ELR (cell line): ENCODE measurements at regions not wholly inside any gene's neighbourhood (a gene's known extent, or its start where the extent isn't known, plus 50 kb on each side); places are given as distances from the start of the nearest gene placed in this dataset.

Experiments
- DNase-seq: peaks from one replicate; pipeline ENCODE4 v3.0.0-alpha.2; 2015; ENCODE audit warnings: low read depth

DNA sequence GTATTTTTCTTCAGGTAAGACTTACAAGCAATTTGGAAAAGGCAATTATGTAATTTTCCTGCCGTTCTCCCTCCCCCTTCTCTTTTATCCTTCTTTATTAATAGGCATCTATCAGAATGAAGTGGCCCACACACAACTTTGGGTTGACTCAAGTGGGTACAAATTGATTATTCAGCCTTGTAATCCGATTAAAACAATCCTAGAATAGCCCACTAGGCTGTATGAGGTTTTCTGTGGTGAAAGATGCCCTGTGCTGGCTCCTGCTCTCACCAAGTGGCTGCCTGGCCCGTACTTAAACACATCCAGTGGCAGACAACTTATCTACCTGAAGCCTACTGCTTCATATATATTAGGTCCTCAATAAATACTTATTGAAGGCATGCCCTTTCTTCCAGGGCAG is 177.3 kb upstream of the C9orf72 start:
- DNase-seq: no peak

DNA sequence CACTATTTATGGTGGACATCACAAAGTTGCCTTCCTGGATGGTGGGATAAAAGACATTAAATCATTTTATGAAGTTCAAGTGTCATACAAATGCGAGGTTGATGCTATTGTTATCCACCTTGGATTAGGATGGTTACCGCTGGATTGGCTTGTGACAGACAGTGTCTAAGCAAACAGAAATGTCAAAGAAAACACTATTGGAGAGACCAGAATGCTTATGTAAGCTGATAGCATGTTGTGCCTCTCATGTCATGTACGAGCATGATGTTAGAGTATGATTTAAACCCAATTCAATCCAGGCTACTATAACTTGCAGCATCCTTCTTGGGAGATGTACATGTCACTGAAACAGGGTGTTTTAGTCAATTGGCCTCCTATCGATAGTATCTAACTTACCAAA is 178.8 kb upstream of the C9orf72 start:
- DNase-seq: no peak

DNA sequence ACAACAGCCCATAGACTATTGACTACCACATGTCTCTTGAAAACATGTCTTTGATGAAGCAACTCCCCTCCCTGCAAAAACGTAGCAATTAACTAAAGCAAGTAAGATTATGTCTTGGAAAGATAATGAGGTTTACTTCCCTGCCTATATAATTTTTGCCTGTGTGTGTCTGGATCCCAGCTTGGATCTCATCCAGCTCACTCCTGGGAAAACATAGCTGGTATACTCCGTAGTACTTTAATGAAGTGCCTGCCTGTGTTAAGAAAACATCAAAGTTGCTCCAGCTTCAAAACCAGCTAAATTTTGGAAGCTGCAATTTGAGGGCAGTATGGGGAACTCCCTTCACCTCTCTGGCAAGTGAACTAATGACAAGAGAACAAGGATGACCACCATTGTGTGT is 182.6 kb upstream of the C9orf72 start:
- no peak for DNase-seq

DNA sequence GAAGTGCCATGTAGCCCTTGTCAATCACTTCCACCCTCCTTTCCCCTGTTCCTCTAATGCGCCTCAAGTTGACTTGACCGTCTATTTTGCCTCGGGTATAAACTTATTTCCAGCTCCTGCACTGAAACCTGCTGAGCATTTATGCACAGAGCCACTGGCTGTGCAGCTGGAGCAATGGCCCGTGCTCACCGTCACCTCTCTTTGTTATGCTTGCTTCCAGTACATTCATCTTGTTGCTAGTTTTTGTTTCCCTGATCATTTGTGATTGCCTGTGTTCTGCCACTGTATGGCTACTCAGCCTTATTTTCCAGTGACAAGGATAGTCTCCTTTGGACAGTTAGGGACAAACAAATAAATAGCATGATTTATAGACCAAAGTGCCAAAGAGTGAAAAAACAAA is 183.1 kb upstream of the C9orf72 start:
- DNase-seq: no peak

DNA sequence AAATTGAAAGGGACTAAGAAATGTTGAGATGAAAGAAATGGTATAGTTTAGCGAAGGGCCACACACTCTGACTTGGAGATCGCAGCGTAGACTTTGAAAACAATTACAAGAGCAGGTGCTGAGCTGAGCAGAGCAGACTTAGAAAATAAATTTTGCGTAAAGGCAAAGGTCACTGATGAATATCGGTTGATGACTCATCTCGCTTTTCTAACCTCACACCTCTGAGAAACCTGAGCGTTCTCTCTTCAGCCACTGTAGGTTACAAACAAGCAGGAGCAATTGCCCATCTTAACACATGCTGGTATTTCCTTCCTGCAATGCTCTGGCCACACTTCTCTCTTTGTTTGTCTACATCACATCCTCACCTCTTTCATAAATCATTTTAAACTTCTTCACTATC is 190.6 kb upstream of the C9orf72 start:
- no peak for DNase-seq

DNA sequence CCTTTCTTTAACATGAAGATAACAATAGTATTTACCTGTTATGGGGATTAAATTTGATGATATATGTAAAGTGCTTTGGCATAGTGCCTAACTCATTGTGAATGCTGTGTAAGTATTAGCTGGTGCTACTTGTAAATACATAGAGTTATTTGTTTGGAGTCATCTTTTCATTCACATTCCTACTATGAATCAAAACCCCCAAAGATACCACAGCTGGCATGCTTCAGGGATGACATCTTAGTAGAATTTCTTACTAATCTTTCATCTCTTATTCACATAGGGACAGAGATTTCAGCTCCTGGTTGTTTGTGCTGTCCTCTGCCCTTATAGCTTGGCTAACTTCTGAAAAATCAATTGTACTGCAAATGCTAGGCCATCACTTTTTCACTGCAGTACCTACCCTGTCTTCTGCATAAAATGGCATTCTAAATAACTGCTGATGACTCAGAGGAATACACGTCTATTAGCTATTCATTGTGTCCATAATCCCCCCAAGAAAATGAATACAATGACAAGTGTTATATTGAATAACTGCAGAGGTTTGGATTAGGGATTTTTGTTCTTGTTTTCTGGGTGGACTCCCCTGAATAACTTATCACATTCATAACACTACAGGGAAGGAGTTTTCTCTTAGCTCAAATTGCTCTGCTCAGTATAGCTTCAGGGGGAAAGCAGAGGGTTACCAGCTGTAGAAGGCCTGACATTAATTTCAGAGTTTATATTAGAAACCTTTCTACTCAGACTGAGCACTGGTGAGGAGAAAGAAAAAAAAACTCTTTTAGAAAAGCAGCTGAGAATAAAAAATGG is 192.2 kb upstream of the C9orf72 start:
- no peak for DNase-seq

DNA sequence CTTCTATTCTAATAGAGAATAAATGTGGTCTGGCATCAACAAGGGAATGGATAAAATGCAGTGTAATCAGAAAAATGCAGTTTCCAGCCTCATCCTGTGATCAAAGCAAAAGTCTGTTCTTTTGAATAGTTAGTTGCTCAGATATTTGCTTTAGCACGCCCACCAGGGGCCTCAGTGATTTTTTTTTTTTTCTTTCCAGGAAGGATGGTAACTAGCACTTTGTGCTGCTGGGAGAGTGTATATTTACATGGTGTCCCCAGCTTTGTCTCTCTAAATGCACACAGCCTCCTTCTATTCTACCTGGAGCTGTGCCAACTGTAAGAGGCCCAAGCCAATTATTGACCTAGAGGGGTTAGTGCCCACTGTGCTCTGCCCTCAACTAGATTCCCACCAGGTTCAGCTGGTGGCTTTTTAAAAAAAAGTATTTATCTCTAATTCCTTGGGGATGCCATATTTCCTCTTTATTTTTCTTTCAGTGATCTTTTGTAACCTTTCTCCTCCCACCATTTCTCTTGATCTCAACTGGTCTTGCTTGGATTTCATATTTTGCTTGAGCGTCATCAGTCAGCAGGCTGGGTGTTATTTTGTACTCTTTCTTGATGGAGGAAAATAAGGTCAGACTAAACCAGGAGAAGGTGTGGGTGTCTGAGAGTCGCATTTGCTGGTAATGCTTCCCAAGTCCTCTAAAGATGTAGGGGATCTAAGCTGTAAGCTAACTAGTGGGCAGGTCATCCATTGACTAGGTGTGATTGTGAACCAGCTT is 193.0 kb upstream of the C9orf72 start:
- no peak for DNase-seq

DNA sequence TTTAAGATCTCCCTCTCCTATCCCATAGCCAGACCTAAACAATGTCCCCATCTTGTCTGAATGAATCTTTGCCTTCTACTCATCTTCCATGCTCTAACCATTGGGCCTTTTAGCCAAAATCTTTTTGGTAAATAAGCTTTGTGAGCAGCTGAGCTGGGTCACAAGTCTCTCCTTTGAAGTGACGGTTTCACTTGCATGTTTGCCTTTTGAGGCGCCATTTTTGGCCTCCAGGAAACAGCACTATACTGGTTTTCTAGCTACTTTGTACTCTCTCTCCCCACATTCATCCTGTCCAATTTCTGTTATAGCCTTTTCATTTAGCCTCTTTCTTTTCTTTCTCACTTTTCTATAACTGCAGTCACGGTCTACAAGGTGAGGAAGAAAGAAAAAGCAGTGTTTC is 195.5 kb upstream of the C9orf72 start:
- no peak for DNase-seq

DNA sequence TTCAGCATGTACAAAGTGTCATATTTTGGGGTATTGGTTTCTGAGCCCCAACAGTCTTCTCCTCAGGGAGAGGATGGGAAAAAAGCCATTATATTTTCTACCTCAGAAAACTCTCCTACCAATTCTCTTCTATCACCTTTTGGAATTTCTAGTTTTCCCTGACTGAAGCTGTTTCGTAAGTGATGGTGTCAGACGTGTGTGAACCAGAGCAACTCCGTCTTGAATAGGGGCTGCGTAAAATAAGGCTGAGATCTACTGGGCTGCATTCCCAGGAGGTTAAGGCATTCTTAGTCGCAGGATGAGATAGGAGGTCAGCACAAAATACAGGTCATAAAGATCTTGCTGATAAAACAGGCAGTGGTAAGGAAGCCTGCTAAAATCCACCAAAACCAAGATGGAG is 197.3 kb upstream of the C9orf72 start:
- DNase-seq: no peak

DNA sequence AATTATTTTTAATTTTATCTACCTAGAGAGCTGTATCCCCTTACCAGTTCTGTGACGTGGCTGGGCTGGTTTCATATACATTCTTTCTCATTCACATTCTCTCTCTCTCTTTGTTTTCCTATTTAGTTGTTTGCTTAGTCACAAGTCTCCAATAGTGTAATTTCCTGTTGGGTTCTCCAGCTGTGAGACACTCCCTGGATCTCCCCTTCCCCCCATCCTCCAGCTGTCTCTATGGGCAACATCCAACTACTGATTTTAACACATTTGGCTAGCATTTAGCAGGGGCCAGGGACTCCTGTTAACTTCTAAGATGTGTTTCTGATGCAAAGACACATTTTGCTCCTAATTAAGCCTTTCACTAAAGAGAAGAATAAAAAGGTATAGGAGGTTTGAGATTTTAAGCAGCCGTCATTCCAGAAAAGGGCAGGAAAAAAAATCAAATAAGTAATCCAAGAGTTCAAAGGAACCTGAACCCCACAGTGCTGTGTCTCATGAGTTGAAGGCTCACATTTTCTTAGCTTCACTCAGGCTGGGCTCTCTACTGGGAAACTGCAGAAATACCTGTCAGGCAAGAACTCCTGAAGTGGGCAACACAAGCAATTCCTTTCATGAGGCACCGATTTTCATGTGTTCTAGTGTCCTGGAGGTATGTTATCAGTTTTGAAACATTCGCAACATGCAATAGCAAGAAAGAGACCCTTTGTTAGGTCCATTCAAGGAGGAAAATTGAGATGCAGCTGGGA is 198.7 kb upstream of the C9orf72 start:
- no peak for DNase-seq

DNA sequence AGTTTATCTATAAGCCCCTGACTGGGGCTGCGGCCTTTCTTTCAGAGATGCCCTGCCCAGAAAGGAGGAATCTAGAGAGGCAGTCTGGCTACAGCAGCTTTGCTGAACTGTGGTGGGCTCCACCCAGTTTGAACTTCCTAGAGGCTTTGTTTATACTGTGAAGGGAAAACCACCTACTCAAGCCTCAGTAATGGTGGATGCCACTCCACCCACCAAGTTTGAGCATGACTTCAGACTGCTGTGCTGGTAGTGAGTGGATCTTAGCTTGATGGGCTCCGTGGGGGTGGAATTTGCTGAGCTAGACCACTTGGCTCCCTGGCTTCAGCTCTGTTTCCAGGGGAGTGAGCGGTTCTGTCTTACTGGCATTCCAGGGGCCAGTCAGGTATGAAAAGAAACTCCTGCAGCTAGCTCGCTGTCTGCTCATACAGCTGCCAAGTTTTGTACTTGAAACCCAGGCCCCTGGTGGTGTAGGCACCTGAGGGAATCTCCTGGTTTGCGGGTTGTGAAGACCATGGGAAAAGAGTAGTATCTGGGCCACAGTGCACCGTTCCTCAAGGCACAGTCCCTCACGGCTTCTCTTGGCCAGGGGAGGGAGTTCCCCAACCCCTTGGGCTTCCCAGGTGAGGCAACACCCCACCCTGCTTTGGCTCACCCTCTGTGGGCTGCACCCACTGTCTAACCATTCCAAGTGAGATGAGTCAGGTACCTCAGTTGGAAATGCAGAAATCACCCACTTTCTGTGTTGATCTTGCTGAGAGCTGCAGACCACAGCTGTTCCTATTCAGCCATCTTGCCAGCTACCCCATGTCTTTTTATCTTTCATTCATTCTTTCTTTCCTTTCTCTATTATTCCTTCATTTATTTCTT is 211.8 kb upstream of the C9orf72 start:
- no peak for DNase-seq

DNA sequence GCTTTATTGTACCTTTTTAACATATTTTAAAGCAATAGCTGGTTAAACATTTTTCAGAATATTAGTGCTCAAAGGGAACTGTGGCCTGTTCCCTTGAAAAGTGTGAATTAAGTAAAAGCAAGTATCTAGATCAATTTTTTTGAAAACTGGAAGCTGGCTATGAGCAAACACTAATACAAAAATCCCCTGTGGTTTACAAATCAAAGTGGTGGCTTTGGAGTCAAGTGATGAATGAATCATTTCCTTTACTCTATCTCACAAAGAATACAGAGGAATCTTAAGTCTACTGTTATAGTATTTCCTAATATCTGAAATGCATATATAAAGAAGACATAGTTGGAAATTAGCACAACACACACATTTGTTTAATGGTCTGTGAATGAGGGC is 212.4 kb upstream of the C9orf72 start:
- DNase-seq: no peak

DNA sequence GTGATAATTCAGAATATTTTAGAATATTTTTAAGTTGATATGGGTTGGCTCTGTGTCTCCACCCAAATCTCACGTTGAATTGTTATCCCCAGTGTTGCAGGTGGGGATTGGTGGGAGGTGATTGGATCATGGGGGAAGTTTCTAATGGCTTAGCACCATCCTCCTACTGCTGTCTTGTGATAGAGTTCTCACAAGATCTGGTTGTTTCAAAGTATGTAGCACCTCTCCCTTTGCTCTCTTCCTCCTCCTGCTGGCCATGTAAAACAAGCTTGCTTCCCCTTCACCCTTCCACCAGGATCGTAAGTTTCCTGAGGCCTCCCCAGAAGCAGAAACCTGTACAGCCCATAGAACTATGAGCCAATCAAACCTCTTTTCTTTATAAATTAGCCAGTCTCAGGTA is 214.6 kb upstream of the C9orf72 start:
- no peak for DNase-seq

DNA sequence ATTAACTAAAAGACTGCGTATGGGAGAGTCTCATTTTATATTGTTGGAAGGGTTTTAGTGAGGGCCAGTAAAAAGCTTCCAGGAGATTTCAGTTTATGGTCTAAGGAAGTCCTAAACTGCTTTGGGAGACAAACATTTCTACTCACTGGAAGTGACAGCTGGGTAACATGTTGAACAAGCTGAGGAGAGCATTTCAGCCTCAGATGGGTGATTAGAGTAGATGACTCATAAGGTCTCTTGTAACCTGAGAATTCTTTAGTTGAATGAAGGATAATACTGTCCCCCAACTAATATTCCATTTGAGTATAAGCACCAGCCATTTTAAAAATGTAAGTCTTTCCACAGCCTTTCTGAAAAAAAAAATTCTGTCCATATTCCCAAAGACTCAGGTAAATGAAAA is 218.0 kb upstream of the C9orf72 start:
- no peak for DNase-seq

DNA sequence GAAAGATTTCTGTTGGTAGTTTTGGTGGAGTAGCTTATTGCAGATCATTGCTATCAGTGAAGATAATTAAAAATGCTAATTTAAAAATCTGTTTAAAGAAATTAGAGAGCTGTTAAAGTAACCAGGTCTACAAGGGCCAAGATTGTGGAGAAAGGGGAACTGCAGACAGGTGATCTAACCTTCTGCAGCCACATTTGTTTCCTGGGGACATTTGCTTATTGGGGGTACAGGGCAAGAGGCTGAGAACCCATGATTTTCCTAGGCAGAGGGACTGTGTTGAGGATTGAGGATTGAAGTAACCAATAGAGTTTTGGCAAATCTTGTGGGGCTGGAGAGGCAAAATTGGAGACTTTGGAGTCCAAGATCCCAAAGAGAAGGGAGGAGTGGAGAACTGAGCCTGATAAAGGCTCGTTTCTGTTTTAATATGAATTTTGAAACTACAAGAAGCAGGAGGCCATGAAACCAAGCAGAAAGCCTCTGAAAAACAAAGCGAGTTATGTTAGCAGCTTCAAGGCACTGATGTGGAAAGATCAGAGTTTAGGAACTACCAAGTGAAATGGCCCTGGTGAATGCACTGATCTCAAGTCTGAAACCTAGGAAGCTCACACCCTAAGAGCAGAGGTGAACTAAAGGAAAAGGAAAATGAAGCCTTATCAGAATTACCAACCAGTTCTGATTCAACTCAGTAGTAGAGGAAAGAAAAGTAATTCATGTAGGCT is 219.8 kb upstream of the C9orf72 start:
- DNase-seq: no peak

DNA sequence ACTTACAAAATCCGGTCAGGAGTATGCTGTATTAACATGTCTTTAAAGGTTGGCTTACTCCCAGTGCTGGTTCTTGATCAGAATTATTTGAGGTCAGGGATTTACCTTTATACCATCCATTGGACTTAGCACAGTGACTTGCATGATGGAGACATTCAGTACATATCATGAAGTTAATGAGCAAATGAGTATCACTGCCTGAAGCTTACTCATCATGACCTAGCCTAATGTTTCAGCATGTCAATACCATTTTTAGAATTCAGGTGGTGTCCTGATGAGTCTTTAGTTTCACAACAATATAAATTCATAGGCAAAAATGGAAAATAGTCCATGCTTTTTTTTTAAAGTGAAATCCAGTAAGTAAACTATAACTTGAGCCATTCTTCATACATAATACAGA is 226.0 kb upstream of the C9orf72 start:
- DNase-seq: no peak

DNA sequence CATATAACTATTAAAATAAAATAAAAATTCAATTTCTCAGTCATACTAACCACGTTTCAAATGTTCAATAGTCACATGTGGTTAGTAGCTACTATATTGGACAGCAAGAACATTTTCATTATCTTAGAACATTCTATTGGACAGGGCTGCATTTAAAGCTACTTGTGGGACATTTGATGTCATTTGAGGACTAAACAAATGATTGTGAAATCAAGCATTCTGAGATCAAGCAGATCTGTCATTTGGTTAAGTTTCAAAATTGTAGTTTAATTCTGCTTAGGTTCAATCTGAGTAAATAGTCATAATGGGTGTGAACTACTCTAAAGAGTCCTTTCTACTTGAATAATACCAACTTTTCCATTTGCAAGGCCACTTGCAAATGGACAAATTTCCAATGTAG is 226.9 kb upstream of the C9orf72 start:
- DNase-seq: no peak

DNA sequence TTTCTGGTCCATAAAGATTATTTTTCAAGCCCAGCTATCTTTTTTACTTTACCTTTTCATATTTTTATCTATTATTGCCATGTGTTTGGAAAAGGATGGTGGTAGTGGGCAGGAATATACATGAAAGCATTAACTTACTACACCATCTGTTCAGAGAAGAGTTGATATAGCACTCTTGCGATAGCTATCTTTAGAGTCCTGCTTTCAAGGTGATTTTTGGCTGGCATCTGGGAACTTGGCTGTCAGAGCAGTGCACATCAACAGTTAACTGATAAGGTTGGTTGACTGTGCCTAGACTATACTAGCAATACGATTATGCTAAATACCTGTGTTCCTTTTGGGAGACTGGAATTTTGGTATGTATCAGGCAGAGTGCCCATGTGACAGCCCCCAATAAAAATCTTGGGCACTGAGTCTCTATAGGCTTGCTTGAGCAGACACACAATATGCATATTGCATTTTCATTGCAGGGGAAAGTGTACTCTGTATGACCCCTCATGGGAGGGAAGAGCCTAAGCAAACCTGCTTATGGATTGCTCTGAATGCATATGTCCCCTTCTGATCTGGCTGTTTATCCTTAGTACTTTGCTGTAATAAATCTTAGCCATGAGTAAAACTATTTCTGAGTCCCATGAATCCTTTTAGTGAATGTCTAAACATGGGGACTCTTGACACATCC is 227.6 kb upstream of the C9orf72 start:
- no peak for DNase-seq

DNA sequence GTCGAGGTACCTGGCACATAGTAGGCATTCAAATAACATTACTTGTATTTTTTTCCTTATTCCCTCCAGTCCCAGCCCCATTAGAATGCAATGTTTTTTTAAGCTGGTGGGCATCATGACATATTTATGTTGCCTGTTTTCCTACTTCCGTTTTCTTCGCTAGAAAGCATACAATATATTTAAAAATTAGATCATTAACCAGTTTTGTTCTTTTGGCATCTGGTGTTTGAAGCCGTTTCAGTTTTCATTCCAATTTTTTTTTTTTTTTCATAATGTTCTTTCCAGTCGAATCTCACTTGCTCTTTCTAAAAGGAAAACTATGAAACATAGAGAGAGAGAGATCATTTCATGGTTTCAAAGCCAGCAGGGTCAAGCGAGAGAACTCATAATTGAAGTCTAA is 228.3 kb upstream of the C9orf72 start:
- DNase-seq: no peak

DNA sequence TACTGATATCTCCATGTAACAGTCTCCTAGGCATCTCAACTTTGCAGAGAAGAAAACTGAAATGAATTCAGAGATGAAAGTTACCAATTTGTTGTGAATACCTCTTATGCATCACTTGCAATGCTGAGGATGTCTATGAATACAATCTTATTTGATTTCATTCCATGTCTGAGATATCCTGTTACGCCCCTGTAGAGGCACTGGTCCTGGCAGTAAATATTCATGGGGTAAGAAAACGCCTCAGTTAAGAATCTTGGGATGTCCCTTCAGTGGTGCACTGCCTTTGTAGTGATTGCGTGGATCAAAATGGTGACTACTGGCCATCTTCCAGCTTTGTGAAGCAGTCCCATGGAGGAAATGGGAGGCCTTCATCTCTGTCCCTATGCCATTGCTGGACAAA is 229.1 kb upstream of the C9orf72 start:
- DNase-seq: no peak

DNA sequence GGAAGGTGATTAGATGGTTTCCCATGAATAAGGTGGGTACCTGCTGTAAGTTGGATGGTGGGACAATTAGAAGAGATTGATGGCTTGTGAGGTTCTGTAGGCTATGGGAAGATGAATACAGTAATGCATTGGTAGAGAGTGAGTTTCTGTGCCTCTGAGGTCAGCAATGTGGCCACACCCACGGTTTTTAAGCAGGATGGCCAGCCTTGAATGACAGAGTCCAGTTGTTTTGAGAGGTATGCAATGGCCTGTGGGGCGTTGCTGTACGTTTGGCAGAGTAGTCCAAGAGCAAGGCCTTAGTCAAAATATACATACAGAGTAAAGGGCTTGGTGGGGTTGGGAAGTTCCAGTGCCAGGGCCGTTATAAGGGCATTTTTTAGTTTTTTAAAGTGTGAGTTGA is 235.6 kb upstream of the C9orf72 start:
- no peak for DNase-seq
